RWPE1 (cell line): ENCODE measurements at regions not wholly inside any gene's neighbourhood (a gene's known extent, or its start where the extent isn't known, plus 50 kb on each side); places are given as distances from the start of the nearest gene placed in this dataset.

Source experiments
- CTCF ChIA-PET: fragments of 350-600 bp; sonication (Branson Sonifier 250); formaldehyde crosslinking; extraction: SDS; loops from one replicate; lab custom pipeline; 2021; lab: Yijun Ruan, JAX
- POLR2A ChIA-PET: fragments of 400-600 bp; formaldehyde crosslinking; extraction: SDS; loops from one replicate; lab custom pipeline; 2020; ENCODE audit warnings: antibody characterized with exemption; ENCODE audit not compliant: low non-redundant PET; lab: Yijun Ruan, JAX
- DNase-seq: peaks from one replicate; pipeline ENCODE4 v3.0.0; 2012; ENCODE audit warnings: low spot score
- H3K27ac ChIP-seq: fragments of 450-650 bp; 2 replicates; pipeline ENCODE4 v1.5.1; 2017
- TF ChIP-seq, protein P1 (sequence below): fragments of 450-650 bp; conservative IDR thresholded peaks from 2 replicates; pipeline ENCODE4 v1.5.1; 2017; ENCODE audit warnings: low read depth, mild to moderate bottlenecking

DNA sequence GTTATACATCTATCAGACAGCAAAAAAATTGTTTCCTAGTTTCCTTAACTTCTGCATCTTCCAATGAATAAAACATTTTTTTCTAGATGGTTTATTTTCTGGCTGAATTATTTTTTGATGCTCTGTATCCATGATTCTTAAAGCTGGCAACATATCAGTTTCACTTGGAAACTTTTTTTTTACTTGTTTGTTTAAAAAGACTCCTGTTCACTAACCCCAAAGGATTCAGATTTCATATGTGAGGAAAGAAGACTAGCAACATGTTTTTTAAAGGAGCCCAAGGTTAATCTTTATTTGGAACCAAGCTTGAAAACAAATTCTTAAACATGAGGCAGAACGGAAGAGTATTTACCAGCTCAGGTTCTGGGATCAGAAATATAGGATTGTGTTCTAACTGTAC is 632.3 kb downstream of the SLITRK6 start:
- H3K27ac ChIP-seq = no peak overlapping the region
- ChIA-PET CTCF (interaction anchor here (0.5 kb wide), 1 partner anchor 1533 kb away, joined by 3 read pairs; no protein-coding TSS in a partner anchor), POLR2A (no interaction called here)
- DNase-seq = no peak
- TF ChIP-seq, protein P1, sequence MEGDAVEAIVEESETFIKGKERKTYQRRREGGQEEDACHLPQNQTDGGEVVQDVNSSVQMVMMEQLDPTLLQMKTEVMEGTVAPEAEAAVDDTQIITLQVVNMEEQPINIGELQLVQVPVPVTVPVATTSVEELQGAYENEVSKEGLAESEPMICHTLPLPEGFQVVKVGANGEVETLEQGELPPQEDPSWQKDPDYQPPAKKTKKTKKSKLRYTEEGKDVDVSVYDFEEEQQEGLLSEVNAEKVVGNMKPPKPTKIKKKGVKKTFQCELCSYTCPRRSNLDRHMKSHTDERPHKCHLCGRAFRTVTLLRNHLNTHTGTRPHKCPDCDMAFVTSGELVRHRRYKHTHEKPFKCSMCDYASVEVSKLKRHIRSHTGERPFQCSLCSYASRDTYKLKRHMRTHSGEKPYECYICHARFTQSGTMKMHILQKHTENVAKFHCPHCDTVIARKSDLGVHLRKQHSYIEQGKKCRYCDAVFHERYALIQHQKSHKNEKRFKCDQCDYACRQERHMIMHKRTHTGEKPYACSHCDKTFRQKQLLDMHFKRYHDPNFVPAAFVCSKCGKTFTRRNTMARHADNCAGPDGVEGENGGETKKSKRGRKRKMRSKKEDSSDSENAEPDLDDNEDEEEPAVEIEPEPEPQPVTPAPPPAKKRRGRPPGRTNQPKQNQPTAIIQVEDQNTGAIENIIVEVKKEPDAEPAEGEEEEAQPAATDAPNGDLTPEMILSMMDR = no peak

DNA sequence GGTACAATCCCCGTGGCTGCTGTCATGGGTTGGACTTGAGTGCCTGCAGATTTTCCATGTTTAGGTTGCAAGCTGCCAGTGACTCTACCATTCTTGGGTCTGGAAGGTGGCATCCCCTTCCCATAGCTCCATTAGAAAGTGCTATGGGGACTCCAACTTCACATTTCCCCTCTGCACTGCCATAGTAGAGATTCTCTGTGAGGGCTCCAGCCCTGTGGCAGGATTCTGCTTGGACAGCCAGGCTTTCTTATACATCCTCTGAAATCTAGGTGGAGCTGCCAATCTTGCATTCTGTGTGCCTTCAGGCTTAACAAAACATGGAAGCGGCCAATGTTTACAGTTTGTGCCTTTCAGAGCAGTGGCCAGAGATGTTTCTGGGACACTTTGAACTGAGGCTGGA is 636.2 kb downstream of the SLITRK6 start:
- no peak overlapping the region for H3K27ac ChIP-seq
- POLR2A ChIA-PET = no interaction called here
- no peak for DNase-seq
- CTCF ChIA-PET = no interaction called here
- TF ChIP-seq, protein P1 = no peak

DNA sequence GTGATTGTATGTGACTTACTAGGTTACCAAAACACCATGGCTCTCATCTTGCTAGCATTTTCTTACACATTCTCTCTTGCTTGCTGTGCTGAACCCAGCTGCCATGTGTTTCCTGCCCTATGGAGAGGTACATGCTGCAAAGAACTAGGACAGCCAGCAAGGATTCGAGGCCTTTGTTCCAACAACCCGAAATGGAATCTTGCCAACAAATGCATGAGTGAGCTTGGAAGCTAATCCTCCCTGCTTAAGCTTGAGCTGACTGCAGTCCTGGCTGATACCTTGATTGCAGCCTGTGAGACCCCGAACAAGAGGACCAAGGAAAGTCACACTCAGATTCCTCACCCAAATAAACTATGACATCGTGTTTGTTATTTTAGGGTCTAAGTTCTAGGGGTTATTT is 651.2 kb downstream of the SLITRK6 start:
- DNase-seq = no peak
- ChIA-PET CTCF (no interaction called here), POLR2A (no interaction called here)
- H3K27ac ChIP-seq = no peak overlapping the region
- TF ChIP-seq, protein P1 = no peak

DNA sequence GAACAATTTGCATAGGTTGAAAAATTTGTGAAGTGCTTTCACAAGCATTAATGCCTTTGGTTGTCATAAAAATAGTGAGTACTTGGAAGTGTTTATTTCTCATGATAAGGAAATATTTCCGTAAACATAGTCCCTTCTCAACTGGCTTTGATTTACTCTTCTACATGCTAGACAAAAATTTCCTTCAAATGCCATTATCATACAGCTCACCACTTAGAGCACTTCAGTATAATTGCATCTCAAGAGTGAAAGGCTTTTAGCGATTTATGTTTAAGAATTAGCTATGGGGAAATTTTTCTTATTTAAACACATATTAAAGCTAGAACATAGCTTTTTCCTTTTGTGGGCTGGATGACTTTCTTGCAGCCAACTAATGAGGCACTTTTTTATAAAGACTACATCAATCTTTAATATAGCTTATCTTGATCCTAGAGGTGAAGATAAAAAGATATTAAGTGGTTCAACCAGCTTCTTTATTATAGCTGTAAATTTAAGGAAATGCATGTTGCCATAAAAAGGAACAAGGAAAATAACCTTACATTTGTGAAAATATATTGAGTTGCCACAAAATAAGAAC is 656.8 kb downstream of the SLITRK6 start:
- no peak overlapping the region for H3K27ac ChIP-seq
- POLR2A ChIA-PET = no interaction called here
- DNase-seq = no peak
- CTCF ChIA-PET = interaction anchor here (0.7 kb wide), 1 partner anchor 137 kb away, joined by 3 read pairs; no protein-coding TSS in a partner anchor
- TF ChIP-seq, protein P1 = no peak

DNA sequence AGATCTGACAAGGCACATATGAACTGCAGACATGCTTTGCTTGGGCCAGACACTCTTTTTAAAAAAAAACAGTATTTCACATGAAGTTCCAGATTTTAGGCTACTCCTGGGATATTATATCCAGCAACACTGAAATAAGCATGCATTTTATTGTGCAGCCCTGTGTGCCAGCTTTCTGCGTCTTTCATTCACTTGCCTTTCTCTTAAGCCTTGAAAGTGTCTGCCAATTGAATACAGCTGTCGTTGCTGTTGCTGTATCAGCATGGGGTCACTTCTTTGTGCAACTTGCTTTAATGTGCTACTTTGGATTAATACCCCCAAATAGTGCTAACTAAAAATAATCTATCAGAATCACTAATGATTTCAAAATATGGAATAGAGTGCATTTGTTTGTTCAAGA is 657.8 kb downstream of the SLITRK6 start:
- ChIA-PET POLR2A (no interaction called here), CTCF (interaction anchor here (0.7 kb wide), 1 partner anchor 136 kb away, joined by 3 read pairs; no protein-coding TSS in a partner anchor)
- no peak for DNase-seq
- H3K27ac ChIP-seq = no peak overlapping the region
- TF ChIP-seq, protein P1 = no peak

DNA sequence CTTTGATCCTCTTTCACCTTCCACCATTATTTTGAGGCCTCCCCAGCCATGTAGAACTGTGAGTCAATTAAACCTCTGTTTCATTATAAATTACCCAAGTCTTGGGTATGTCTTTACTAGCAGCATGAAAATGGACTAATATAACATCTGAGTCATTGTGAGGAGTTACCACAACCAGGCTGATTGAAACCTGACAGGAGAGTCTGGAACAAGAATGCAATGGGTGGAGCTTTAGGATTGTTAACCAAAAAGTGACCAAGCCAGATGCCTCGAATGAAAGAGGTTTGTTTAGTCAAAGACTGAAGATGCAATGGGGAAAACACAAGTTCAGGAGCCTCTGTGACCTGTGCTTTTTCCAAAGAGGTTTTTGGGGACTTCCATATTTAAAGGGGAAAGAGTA is 659.0 kb downstream of the SLITRK6 start:
- DNase-seq = peak; percentile 55
- ChIA-PET POLR2A (no interaction called here), CTCF (interaction anchor here (0.6 to 0.7 kb wide), 3 partner anchors 83 to 443 kb away, joined by 3 read pairs; no protein-coding TSS in a partner anchor)
- H3K27ac ChIP-seq = no peak overlapping the region
- TF ChIP-seq, protein P1 = no peak
